H9 (cell line): ENCODE measurements at regions not wholly inside any gene's neighbourhood (a gene's known extent, or its start where the extent isn't known, plus 50 kb on each side); places are given as distances from the start of the nearest gene placed in this dataset.

ENCODE experiments used
- DNase-seq: peaks from one replicate; pipeline ENCODE4 v3.0.0-alpha.2; 2017
- H2AFZ ChIP-seq: one replicate; pipeline ENCODE4 v1.6.1; 2013; ENCODE audit warnings: mild to moderate bottlenecking, low read length, control low read depth, moderate library complexity
- H2AK5ac ChIP-seq: 2 replicates; pipeline ENCODE4 v1.6.1; 2013; ENCODE audit warnings: low read length, control low read depth, mixed read lengths; ENCODE audit not compliant: insufficient read length
- H2BK120ac ChIP-seq: one replicate; pipeline ENCODE4 v1.6.1; 2013; ENCODE audit warnings: low read depth, mild to moderate bottlenecking, low read length, control low read depth, inconsistent platforms; ENCODE audit not compliant: poor library complexity, severe bottlenecking
- H2BK12ac ChIP-seq: 2 replicates; pipeline ENCODE4 v1.6.1; 2013; ENCODE audit warnings: low read length, control low read depth, mixed read lengths, low read depth; ENCODE audit not compliant: insufficient read length
- H2BK15ac ChIP-seq: 2 replicates; pipeline ENCODE4 v1.6.1; 2013; ENCODE audit warnings: low read depth, low read length, control low read depth
- H2BK20ac ChIP-seq: one replicate; pipeline ENCODE4 v1.6.1; 2013; ENCODE audit warnings: low read depth, mild to moderate bottlenecking, low read length, control low read depth, inconsistent platforms; ENCODE audit not compliant: poor library complexity, severe bottlenecking
- H2BK5ac ChIP-seq: 2 replicates; pipeline ENCODE4 v1.6.1; 2013; ENCODE audit warnings: low read length, control low read depth, mixed read lengths; ENCODE audit not compliant: insufficient read length
- H3K14ac ChIP-seq: 2 replicates; pipeline ENCODE4 v1.6.1; 2013; ENCODE audit warnings: low read length, control low read depth; ENCODE audit not compliant: insufficient read depth
- H3K18ac ChIP-seq: 2 replicates; pipeline ENCODE4 v1.6.1; 2013; ENCODE audit warnings: low read depth, mild to moderate bottlenecking, mixed read lengths, low read length, control low read depth; ENCODE audit not compliant: insufficient read length
- H3K23ac ChIP-seq: 2 replicates; pipeline ENCODE4 v1.6.1; 2013; ENCODE audit warnings: low read length, control low read depth, mixed read lengths, low read depth; ENCODE audit not compliant: insufficient read length
- H3K23me2 ChIP-seq: 2 replicates; pipeline ENCODE4 v1.6.1; 2013; ENCODE audit warnings: low read depth, mild to moderate bottlenecking, mixed read lengths, low read length, control low read depth; ENCODE audit not compliant: insufficient read length, poor library complexity, severe bottlenecking
- H3K27ac ChIP-seq: 2 replicates; pipeline ENCODE4 v1.5.1; 2013; ENCODE audit warnings: low read length, control low read depth, mixed read lengths, low read depth; ENCODE audit not compliant: insufficient read length
- H3K27me3 ChIP-seq: 2 replicates; pipeline ENCODE4 v1.6.1; 2013; ENCODE audit warnings: low read length, control low read depth, inconsistent platforms; ENCODE audit not compliant: insufficient read depth
- H3K4ac ChIP-seq: 2 replicates; pipeline ENCODE4 v1.6.1; 2013; ENCODE audit warnings: low read depth, mild to moderate bottlenecking, control low read depth, inconsistent platforms, low read length, moderate library complexity
- H3K4me1 ChIP-seq: 2 replicates; pipeline ENCODE4 v1.6.1; 2013; ENCODE audit warnings: low read length, control low read depth, inconsistent platforms; ENCODE audit not compliant: insufficient read depth
- H3K4me2 ChIP-seq: 2 replicates; pipeline ENCODE4 v1.6.1; 2013; ENCODE audit warnings: low read length, control low read depth, mixed read lengths; ENCODE audit not compliant: insufficient read length, insufficient read depth
- H3K56ac ChIP-seq: 2 replicates; pipeline ENCODE4 v1.6.1; 2013; ENCODE audit warnings: low read depth, mild to moderate bottlenecking, mixed read lengths, low read length, control low read depth; ENCODE audit not compliant: insufficient read length
- H3K79me1 ChIP-seq: 2 replicates; pipeline ENCODE4 v1.6.1; 2013; ENCODE audit warnings: low read depth, mild to moderate bottlenecking, moderate library complexity, low read length, control low read depth, inconsistent platforms; ENCODE audit not compliant: insufficient read depth, poor library complexity, severe bottlenecking
- H3K79me2 ChIP-seq: 2 replicates; pipeline ENCODE4 v1.6.1; 2013; ENCODE audit warnings: low read length, control low read depth, inconsistent platforms; ENCODE audit not compliant: insufficient read depth
- H3K9ac ChIP-seq: 2 replicates; pipeline ENCODE4 v1.6.1; 2013; ENCODE audit warnings: low read length, control low read depth, mixed read lengths; ENCODE audit not compliant: insufficient read length; ENCODE audit errors: extremely low read depth
- H3K9me3 ChIP-seq: one replicate; pipeline ENCODE4 v1.6.1; 2013; ENCODE audit warnings: low read depth, low read length, inconsistent platforms; ENCODE audit not compliant: control insufficient read depth
- H3T11ph ChIP-seq: one replicate; pipeline ENCODE4 v1.6.1; 2013; ENCODE audit warnings: mild to moderate bottlenecking, low read length, control low read depth, inconsistent platforms
- H4K20me1 ChIP-seq: one replicate; pipeline ENCODE4 v1.6.1; 2013; ENCODE audit not compliant: control insufficient read depth, insufficient read length, insufficient read depth
- H4K5ac ChIP-seq: 2 replicates; pipeline ENCODE4 v1.6.1; 2013; ENCODE audit warnings: low read depth, mild to moderate bottlenecking, mixed read lengths, low read length, control low read depth; ENCODE audit not compliant: insufficient read length
- H4K8ac ChIP-seq: replicated peaks from 2 replicates; pipeline ENCODE4 v1.6.1; 2013; ENCODE audit warnings: low read length, control low read depth, mixed read lengths, low read depth; ENCODE audit not compliant: insufficient read length
- H4K91ac ChIP-seq: 2 replicates; pipeline ENCODE4 v1.6.1; 2013; ENCODE audit warnings: low read depth, mild to moderate bottlenecking, moderate library complexity, mixed read lengths, low read length, control low read depth; ENCODE audit not compliant: insufficient read length
- H3K27ac Mint-ChIP-seq, 3 experiments: 2 replicates in 2 of 3; 3 replicates in 1 of 3; pipeline ENCODE4 v1.8.0; 2020 to 2021; ENCODE audit warnings: mixed read lengths in 3 of 3, mild to moderate bottlenecking in 1 of 3, moderate library complexity in 1 of 3
- H3K27me3 Mint-ChIP-seq: 2 replicates; pipeline ENCODE4 v1.8.0; 2021; ENCODE audit warnings: low read depth, mild to moderate bottlenecking, moderate library complexity, mixed read lengths
- H3K36me3 Mint-ChIP-seq, 3 experiments: 2 replicates in 2 of 3; 3 replicates in 1 of 3; pipeline ENCODE4 v1.8.0; 2020 to 2021; ENCODE audit warnings: low read depth in 3 of 3, mixed read lengths in 3 of 3; ENCODE audit not compliant: insufficient read depth in 1 of 3
- H3K4me1 Mint-ChIP-seq, 2 experiments: 2 replicates each; pipeline ENCODE4 v1.8.0; 2020; ENCODE audit warnings: mixed read lengths in 2 of 2
- H3K4me3 Mint-ChIP-seq, 2 experiments: 2 replicates in 1 of 2; 3 replicates in 1 of 2; pipeline ENCODE4 v1.8.0; 2020 to 2021; ENCODE audit warnings: mild to moderate bottlenecking in 2 of 2, mixed read lengths in 2 of 2, moderate library complexity in 1 of 2
- H3K9me3 Mint-ChIP-seq, 2 experiments: 2 replicates in 1 of 2; 3 replicates in 1 of 2; pipeline ENCODE4 v1.8.0; 2020; ENCODE audit warnings: mild to moderate bottlenecking in 2 of 2, mixed read lengths in 2 of 2, moderate library complexity in 1 of 2
- CTCF ChIP-seq: fragments of 200-600 bp; sonication (generic); conservative IDR thresholded peaks from 3 replicates; pipeline ENCODE4 v1.8.0; 2021; ENCODE audit warnings: antibody characterized with exemption, mild to moderate bottlenecking
- WGBS: extraction: QIAGEN DNeasy Blood & Tissue Kit; methylation state at CpG from one replicate; pipeline ENCODE4 v1.1.7; 2013; ENCODE audit warnings: missing lambda C conversion rate, low lambda C conversion rate, mixed read lengths; ENCODE audit not compliant: insufficient read length; ENCODE audit errors: extremely low coverage; 5-methylcytosine and 5-hydroxymethylcytosine counted together

GRCh38 chr2:121052521-121052920 is 232.5 kb downstream of the TFCP2L1 start:
- no peak overlapping the region for H2BK20ac ChIP-seq
- H3K27me3 ChIP-seq = no peaks in the 10 kb centered on the region
- H2AK5ac ChIP-seq = no peak overlapping the region
- Mint-ChIP-seq H3K27ac (peak overlapping the region in 1 of 3 experiments; percentile 48; a peak in 1 of 7 replicates), H3K4me3 (no peak overlapping the region), H3K9me3 (peaks cover 9 to 16% of the 10 kb centered on the region in 2 experiments; a peak in 4 of 5 replicates), H3K27me3 (peaks cover 57% of the 10 kb centered on the region), H3K36me3 (no peaks in the 10 kb centered on the region; a peak in 1 of 7 replicates), H3K4me1 (peaks cover 0 to 4% of the 10 kb centered on the region in 2 experiments; a peak in 1 of 4 replicates)
- H3K4me1 ChIP-seq = no peaks in the 10 kb centered on the region
- H3K23me2 ChIP-seq = no peaks in the 10 kb centered on the region
- H2BK15ac ChIP-seq = no peak overlapping the region
- DNase-seq = no peak
- H3K9ac ChIP-seq = no peak overlapping the region
- H3K56ac ChIP-seq = no peak overlapping the region
- no peak overlapping the region for H4K8ac ChIP-seq
- H3K14ac ChIP-seq = no peak overlapping the region
- H2BK120ac ChIP-seq = no peak overlapping the region
- H3K27ac ChIP-seq = no peak overlapping the region
- H2AFZ ChIP-seq = no peak overlapping the region
- H3K4ac ChIP-seq = no peak overlapping the region
- H3K79me2 ChIP-seq = no peaks in the 10 kb centered on the region
- no peak overlapping the region for H3T11ph ChIP-seq
- no peak overlapping the region for H4K5ac ChIP-seq
- H3K18ac ChIP-seq = no peak overlapping the region
- H4K20me1 ChIP-seq = no peaks in the 10 kb centered on the region
- H3K9me3 ChIP-seq = no peaks in the 10 kb centered on the region
- no peak overlapping the region for H3K4me2 ChIP-seq
- no peak overlapping the region for H2BK5ac ChIP-seq
- no peaks in the 10 kb centered on the region for H3K79me1 ChIP-seq
- H4K91ac ChIP-seq = no peak overlapping the region
- WGBS = no CpG with 5 or more reads among the region's 6 CpGs
- H3K23ac ChIP-seq = no peak overlapping the region
- TF ChIP-seq CTCF = no peak
- no peak overlapping the region for H2BK12ac ChIP-seq
